Sigmoid colon (tissue), 4 donors: ENCODE measurements at regions not wholly inside any gene's neighbourhood (a gene's known extent, or its start where the extent isn't known, plus 50 kb on each side); places are given as distances from the start of the nearest gene placed in this dataset.
"Not testable (repeated sequence)": the region's sequence is repeated elsewhere in the genome, so short reads cannot be mapped to it uniquely, and the experiment has no call there.

Experiments
- CTCF ChIP-seq, 4 experiments: fragments of 450-650 bp in 3 of 4; fragments of 200-600 bp in 1 of 4; IDR thresholded peaks; one replicate each; pipeline ENCODE4 v1.5.1; 2016 to 2019; ENCODE audit warnings: antibody characterized with exemption in 4 of 4, mild to moderate bottlenecking in 3 of 4, moderate library complexity in 2 of 4
- EP300 ChIP-seq, 4 donors: sonication (generic); formaldehyde crosslinking; IDR thresholded peaks; one replicate each; pipeline ENCODE4 v1.6.1; 2017; ENCODE audit warnings: antibody characterized with exemption in 4 of 4

GRCh38 chr6:10134185-10134584 is 280.7 kb downstream of the TFAP2A start:
- not testable (repeated sequence) for TF ChIP-seq CTCF, EP300 (IDR thresholded peaks at IDR 0.05)
